Epithelial cell of prostate (primary cell): ENCODE measurements at regions not wholly inside any gene's neighbourhood (a gene's known extent, or its start where the extent isn't known, plus 50 kb on each side); places are given as distances from the start of the nearest gene placed in this dataset.
"Not testable (repeated sequence)": the region's sequence is repeated elsewhere in the genome, so short reads cannot be mapped to it uniquely, and the experiment has no call there.

Experiments used
- DNase-seq: peaks from one replicate; pipeline ENCODE4 v3.0.0-alpha.2; 2011; ENCODE audit warnings: low read depth, low spot score
- H3K27ac ChIP-seq: fragments of 450-650 bp; 2 replicates; pipeline ENCODE4 v1.5.1; 2017; ENCODE audit warnings: mild to moderate bottlenecking

DNA sequence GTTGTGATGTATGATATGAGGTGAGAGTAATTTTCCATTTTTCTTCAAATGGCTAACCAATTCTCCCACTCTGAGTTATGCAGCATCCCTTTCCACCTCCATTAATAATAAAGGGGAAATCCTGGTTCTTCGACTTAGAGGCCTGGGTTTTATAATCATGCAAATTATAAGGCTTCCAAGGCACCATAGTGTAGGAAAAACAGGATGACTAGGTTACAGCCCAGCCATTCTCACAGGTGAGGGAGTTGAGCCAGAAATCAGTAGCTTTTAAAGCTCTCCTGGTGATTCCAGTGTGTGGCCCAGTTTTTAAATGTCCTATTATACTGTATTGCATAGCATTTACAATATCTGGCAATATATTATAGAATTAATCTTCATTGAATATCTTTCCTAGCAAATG lies 203.1 kb downstream of the ARHGEF9 start:
- DNase-seq: no peak
- H3K27ac ChIP-seq: no peak overlapping the region

DNA sequence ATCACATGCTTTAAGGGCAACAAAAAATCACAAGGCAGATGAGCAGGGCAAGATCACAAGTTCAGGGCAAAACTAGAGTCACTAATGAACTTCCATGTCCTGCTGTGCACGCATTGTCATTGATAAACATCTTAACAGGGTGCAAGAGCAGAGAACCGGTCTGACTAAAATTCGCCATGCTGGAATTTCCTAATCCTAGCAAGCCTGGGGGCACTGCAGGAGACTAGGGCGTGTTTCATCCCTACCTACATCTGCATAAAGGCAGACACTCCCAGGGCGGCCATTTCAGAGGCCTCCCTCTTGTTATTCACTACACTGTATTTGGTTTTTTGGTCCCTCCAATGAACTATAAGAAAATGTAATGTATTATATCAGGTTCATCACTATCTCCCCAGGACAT lies 203.6 kb downstream of the ARHGEF9 start:
- H3K27ac ChIP-seq: no peak overlapping the region
- DNase-seq: no peak

DNA sequence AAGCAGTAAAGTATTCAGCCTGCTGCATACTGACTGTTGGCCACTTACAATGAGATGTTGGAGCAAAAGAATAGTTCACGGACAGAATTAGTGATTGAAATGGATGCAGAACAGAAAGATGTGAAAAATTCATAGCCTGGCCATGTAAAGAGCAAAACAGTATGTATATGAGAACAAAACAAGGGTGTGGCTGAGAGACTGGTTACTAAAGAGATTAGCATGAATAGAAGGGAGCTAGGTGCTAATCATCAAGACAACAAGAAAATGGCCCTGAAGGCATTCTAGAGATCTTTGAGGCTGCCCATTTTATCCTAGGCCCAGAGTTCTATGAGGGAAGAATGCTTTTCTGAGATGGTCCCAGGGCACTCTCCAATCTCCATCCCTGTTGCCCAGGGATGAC lies 208.5 kb downstream of the ARHGEF9 start:
- no peak for DNase-seq
- H3K27ac ChIP-seq: no peak overlapping the region

DNA sequence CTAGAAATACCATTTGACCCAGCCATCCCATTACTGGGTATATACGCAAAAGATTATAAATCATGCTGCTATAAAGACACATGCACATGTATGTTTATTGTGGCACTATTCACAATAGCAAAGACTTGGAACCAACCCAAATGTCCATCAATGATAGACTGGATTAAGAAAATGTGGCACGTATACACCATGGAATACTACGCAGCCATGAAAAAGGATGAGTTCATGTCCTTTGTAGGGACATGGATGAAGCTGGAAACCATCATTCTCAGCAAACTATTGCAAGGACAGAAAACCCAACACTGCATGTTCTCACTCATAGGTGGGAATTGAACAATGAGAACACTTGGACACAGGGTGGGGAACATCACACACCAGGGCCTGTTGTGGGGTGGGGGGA lies 209.3 kb downstream of the ARHGEF9 start:
- DNase-seq, H3K27ac ChIP-seq: not testable (repeated sequence)

DNA sequence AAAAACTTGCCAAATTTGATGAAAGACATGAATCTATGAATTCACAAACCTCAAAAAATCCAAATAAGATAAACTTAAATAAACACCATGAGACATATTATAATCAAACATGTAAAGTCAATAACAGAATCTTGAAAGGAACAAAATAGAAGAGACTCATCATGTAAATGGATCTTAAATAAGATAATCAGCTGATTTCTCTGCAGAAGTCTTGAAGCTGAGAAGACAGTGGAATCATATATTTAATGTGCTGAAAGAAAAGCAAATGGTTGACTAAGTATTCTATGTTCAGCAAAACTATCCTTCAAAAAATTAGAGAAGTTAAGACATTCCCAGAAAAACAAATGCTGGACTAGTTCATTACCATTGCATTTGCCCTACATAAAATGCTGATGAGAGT lies 215.7 kb upstream of the SPIN4 start:
- H3K27ac ChIP-seq: no peak overlapping the region
- no peak for DNase-seq

DNA sequence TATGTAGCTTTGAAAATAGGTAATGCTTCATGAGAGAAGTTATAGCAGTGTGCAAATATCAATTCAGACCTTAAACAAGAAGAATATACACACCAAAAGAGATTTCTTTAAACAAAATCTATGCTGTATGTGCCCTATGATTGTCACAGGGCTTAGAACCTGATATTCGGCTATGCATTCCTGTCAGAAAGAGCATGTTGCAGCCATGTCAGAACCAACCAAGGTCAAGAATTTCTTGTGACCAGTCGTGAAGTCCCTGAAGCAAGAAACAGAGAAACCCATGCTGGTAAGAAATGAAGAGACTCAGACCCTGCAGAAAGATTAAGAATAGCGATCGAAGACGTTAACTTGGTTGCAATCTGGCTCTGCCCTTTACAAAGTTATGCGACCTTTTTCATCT lies 210.3 kb upstream of the SPIN4 start:
- no peak overlapping the region for H3K27ac ChIP-seq
- no peak for DNase-seq

DNA sequence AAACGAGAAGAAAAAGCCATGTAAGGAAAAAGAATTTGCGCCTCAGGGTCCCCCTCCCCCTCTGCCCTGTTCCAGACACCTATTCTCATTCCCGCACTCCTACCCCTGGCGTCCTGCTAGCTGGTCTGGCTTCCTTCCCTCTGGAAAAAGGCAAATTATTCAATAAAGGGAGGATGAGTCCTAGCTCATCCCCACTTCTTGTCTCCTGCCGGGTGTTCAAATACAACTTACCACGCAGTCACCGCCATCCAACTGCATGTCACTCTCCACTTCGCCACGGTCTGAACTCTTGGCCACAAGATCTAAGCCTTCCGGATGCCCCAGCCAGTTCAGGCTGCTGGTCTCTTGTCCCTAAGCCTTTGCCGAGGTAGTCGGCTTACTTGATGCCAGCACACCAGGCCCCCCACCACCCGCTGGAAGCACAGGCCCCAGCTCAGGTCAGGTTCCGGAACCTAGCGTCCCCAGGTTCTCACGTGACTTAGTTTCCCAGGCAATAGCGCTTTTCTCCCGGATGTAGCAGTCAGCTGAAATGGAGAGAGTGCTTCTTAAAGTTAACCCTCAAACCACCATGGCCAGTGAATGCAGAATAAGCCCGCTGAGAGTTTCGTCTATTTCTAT lies 209.6 kb upstream of the SPIN4 start:
- DNase-seq: peak; percentile 6
- peak overlapping the region; percentile 28 for H3K27ac ChIP-seq

DNA sequence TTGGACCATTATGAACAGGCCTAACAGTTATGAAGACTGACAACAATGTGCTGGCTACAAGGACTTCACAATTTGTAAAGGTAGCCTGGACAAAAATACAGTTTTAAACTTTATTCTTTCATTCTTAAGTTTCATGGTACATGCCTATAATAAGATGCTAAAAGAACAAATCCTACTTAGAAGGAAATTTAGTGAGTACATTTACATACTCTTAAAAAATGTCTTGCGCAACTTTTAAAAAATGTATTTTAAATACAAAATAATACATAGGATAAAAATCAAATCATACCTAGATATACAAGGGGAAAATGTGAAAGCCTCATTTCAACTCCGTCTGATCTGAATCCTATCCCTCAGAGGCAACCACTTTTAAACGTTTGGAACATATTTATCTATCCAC lies 200.7 kb upstream of the SPIN4 start:
- DNase-seq: no peak
- H3K27ac ChIP-seq: no peak overlapping the region

DNA sequence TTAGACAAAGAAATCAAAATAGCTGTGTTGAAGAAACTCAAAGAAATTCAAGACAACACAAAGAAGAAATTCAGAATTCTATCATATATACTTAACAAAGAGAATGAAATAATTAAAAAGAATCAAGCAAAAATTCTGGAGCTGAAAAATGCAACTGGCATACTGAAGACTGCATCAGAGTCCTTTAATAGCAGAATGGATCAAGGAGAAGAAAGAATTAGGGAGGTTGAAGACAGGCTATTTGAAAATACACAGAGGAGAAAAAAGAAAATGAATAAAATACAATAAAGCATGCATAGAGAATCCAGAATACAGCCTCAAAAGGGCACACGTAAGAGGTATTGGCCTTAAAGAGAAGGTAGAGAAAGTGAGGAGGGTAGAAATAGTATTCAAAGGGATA lies 179.5 kb upstream of the SPIN4 start:
- no peak for DNase-seq
- H3K27ac ChIP-seq: no peak overlapping the region

DNA sequence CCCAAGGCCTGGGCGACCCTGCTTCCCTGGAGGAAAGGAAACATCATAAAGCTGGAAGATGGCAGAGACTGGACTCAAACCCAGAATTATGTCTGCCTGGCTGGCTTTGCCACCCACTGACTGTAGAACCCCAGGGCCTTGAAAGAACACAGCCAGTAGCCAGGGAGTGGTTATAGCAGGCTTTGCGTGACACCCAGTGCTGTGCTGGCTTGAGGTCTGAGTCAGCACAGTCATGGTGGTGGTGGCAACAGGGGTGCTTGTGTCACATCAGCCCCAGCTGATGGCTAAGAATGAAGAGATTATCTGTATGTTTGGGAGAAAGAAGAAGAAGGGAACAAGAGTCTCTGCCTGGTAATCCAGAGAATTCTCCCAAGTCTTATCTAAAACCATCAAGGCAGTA lies 178.8 kb upstream of the SPIN4 start:
- no peak for DNase-seq
- no peak overlapping the region for H3K27ac ChIP-seq

DNA sequence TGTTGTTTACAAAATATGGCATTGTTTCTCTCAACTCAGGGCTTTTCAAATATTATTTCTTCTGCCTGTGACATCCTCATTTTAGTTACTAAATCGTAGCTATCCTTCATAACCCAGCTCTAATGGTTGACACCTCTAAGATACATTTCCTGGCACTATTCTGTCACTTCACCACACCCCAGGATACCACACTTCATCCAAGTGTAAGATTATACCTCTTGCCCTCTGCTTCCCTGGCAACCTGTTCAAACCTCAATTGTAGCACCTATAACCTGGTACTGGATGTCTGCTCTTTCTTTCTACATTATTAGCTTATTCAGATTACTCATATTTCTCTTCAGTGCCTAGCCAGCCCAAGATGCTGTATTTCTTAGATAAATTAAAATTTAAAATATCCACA lies 175.7 kb upstream of the SPIN4 start:
- H3K27ac ChIP-seq: no peak overlapping the region
- DNase-seq: no peak

DNA sequence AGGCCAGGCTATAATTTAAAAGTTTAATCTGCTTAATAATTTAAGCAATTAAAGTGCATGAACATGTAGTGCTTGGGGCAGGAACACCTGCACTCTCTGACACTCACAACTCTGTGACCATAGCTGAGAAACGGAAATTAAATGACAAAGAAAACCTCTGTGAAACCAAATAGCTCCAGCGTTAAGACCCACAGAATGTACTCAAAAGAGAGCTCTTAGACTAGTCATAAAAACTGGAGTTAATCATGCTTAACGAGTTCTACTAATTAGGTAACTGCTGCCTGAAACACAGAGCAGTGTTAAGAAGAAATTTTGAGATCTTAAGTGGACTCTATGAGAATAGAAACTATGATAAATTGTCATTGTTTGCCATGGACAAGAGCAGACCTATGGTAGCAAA lies 174.4 kb upstream of the SPIN4 start:
- no peak overlapping the region for H3K27ac ChIP-seq
- no peak for DNase-seq

DNA sequence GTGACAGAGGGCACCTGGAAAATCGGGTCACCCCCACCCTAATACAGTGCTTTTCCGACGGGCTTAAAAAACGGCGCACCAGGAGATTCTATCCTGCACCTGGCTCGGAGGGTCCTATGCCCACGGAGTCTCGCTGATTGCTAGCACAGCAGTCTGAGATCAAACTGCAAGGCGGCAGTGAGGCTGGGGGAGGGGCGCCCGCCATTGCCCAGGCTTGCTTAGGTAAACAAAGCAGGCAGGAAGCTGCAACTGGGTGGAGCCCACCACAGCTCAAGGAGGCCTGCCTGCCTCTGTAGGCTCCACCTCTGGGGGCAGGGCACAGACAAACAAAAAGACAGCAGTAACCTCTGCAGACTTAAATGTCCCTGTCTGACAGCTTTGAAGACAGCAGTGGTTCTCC lies 168.2 kb upstream of the SPIN4 start:
- not testable (repeated sequence) for H3K27ac ChIP-seq, DNase-seq

DNA sequence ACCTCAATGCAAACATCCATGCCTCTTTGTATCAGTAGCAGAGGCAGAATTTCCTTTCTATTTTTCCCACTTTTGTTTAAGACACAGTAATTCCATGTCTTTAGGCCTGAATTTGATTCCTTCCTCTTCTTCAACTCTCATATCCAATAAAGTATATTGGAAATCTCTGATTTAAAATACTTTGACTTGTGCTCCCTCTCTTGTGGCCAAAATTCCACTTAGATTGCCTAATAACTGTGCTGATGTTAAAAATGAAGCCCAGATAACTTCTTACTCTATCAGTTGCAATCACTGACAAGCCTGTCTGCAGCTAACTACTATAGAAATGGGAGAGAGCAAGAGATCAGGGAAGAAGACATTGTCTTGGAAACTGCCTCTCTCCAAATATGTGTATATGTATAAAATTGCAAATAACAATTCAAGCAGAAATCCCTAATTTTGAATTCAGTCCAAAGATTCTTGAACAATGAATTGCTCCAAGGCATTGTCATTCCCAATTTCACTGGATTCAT lies 163.5 kb upstream of the SPIN4 start:
- H3K27ac ChIP-seq: no peak overlapping the region
- no peak for DNase-seq

DNA sequence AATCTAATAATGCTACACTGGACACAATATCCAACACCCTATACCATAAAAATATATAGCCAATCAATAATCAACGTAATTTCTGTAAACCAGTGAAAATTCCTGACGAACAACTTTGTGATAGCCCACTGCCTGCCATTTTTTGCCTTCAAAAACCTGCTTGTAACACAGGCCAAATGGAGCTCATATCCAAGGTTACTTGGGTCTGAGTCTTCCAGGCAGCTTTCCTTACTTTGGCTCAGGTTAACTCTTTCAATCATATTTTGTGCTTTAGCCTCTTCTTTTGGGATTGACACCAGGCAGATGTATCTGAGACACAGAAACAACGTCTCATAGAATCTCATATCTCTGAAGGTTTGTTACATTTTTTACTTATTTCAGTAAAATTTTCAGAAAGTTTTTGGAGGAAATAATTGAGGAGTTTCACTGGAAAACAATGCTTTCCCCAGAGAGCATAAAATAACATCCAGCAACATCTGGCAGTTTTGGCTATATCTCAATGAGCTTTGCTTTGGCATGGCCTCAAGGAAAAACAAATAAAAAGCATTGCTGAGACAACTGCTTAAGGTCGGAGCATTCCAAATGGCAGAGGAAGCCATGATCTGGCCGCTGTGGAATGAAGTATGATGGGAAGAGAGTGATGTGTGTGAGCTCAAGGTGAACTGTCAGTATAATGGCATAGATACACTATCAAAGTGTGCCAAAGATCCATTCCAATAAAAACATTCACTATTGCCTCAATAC lies 162.9 kb upstream of the SPIN4 start:
- no peak for DNase-seq
- H3K27ac ChIP-seq: no peak overlapping the region

DNA sequence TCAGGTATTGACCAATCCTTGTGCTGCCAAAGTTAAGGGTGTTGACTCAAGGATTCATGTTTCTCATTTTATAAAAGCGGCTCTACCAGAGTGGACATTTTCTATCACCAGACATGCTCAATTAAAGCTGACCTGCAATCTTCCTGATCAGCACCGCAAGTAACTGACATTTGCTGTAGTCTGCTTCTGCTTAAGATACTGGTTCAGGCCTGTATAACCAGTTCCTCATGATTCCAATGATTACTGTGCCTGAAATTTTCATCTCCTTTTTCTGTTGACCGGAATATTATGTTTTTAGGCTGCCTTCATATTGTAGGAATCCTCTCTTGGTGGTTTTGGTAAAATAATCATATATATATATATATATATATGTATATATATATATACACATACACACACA lies 160.2 kb upstream of the SPIN4 start:
- no peak for DNase-seq
- H3K27ac ChIP-seq: no peak overlapping the region

DNA sequence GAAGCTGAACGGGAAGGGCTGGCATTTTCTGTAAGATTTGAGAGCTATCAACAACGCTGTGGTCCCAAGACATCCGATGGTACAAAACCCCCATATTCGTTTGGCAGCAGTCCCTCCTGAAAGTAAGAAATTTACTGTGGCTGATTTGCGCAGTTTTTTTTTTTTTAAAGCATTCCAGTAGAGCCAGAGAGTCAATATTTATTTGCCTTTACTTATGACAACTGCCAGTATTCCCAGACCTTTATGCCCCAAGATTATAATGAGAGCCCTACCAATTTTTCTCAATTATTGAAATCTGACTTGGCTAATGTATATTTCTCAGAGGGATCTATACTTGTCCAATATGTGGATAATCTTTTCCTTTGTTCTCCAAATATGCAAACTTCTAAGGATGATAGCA lies 157.5 kb upstream of the SPIN4 start:
- DNase-seq: no peak

DNA sequence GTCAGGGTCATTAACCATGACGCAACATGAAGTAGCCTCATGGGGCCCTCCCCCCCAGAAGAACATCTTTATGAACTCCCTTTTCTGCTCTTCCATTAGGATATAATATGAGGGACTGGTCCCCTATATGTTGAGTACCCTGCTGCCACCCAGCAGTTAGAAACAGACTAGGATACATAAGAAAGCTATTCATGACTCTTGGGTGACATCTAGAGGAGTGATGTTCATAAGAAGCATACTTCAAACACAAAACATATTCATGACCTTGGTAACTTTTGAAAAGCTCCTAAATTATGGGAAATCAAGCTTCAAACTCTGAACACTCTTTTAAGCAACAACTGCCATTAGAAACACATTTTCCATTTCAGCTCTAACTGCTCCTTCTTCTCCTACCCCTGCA lies 155.2 kb upstream of the SPIN4 start:
- H3K27ac ChIP-seq: no peak overlapping the region
- no peak for DNase-seq

More for the DNA sequence above, 157.5 kb upstream of the SPIN4 start:
- H3K27ac ChIP-seq: no peak overlapping the region

DNA sequence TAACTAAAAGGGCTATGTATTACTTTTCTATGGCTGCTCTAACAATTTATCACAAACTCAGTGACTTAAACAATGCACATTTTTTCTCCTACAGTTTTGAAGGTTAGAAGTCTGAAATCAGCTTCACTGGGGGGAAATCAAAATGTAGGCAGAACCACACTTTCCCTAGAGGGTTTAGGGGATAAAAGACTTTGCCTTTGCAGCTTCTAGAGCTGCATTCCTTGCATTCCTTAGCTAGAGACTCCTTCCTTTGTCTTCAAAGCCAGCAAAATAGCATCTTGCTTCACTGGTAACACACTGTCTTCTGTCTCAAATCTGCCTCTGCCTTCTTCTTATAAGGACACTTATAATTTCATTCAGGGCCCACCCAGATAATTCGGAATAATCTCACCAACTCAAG lies 152.4 kb upstream of the SPIN4 start:
- no peak overlapping the region for H3K27ac ChIP-seq
- DNase-seq: no peak

DNA sequence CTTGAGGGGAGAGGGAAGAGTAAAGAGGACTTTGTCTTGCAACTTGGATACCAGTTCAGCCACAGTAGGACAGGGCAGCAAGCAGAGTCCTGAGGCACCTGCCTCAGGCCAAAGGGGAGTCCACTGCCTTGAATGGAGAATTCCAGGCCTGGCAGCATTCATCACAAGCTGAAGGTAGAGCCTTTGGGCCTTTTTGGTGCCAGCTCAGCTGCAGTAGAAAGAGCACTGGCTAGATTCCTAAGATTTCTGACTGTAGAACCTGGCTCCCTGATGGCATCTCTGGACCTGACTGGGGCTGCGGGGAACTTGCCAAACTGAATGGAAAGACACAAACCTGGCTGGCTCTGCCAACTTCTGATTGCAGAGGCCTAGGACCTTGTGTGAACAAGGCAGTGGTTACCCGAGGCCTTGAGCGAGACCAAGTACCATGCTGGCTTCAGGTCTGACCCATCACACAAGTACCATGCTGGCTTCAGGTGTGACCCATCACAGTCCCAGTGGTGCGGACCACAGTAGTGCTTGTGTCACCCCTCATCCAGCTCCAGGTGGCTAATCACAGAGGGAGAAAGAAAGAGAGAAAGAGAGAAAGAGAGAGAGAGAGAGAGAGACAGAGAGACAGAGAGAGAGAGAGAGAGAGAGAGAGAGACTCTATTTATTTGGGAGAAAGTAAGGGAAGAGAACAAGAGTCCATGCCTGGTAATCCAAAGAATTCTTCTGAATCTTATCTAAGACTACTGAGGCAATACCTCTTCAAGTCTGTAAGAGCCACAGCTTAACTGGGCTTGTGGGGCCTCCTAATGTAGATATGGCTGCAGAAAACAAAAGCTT lies 137.6 kb upstream of the SPIN4 start:
- DNase-seq: no peak
- no peak overlapping the region for H3K27ac ChIP-seq

DNA sequence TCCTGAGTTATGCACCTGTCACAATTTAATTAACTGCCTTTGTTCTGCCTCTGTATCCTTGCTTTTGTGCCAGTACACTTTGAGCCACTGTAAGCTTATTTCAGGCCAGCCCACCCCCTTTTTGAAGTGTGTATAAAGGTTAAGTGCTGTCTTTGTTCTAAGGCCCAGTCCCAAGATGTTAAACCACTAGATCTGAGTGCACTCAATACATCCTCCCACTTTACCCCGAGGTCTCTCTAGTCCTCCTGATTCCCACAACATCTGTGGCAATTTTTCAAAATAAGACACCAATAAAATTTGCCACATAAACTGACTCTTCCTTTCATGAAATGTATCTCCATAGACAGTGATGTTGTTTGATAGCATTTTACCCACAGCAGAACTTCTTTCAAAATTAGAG lies 124.1 kb upstream of the SPIN4 start:
- no peak overlapping the region for H3K27ac ChIP-seq
- DNase-seq: no peak
